Left lung (tissue), 4 donors: ENCODE measurements at regions not wholly inside any gene's neighbourhood (a gene's known extent, or its start where the extent isn't known, plus 50 kb on each side); places are given as distances from the start of the nearest gene placed in this dataset.
"Not testable (repeated sequence)": the region's sequence is repeated elsewhere in the genome, so short reads cannot be mapped to it uniquely, and the experiment has no call there.

Experiments
- ATAC-seq: fragments of 200-7000 bp; cut with Tn5 transposase; one replicate; pipeline ENCODE4 v1.9.1; 2020; ENCODE audit warnings: moderate library complexity
- DNase-seq, 4 donors: peaks; one replicate each; pipeline ENCODE4 v3.0.0-alpha.2; 2013 to 2020
- H3K27ac ChIP-seq, 2 donors: fragments of 200-600 bp; sonication (generic) in 1 of 2; one replicate each; pipeline versions ENCODE4 v1.5.0 to v1.8.0; 2020 to 2021
- H3K27me3 ChIP-seq, 2 donors: fragments of 200-600 bp; sonication (generic) in 1 of 2; one replicate each; pipeline versions ENCODE4 v1.5.0 to v1.8.0; 2020 to 2021
- H3K36me3 ChIP-seq, 2 donors: fragments of 200-600 bp; sonication (generic) in 1 of 2; one replicate each; pipeline versions ENCODE4 v1.5.0 to v1.8.0; 2020 to 2021
- H3K4me1 ChIP-seq, 2 donors: fragments of 200-600 bp; one replicate each; pipeline ENCODE4 v1.8.0; 2021
- H3K4me3 ChIP-seq, 2 donors: fragments of 200-600 bp; sonication (generic) in 1 of 2; one replicate each; pipeline versions ENCODE4 v1.5.0 to v1.8.0; 2020 to 2021; ENCODE audit warnings: mild to moderate bottlenecking in 1 of 2
- H3K9me3 ChIP-seq, 2 donors: fragments of 200-600 bp; sonication (generic) in 1 of 2; one replicate each; pipeline versions ENCODE4 v1.5.0 to v1.8.0; 2020 to 2021
- CTCF ChIP-seq, 2 donors: fragments of 200-600 bp; sonication (generic) in 1 of 2; IDR thresholded peaks; one replicate each; pipeline versions ENCODE4 v1.5.0 to v1.8.0; 2021; ENCODE audit warnings: antibody characterized with exemption in 2 of 2
- intact Hi-C, 2 donors: fragments of 100-400 bp; cut with DNase I; formaldehyde crosslinking; loops; one replicate each; pipeline versions ENCODE4 v1.11.2 to v1.14.2; 2022
- donor health status: DM: no; HTN: yes; CAD: no.
- donor health status: DM: no; HTN: no; CAD: no.

GRCh38 chr18:66005831-66006588 lies 255.2 kb downstream of the CDH7 start:
- DNase-seq (peak in 1 of 4 donors; percentile 66), ATAC-seq (no peak)
- no peaks in the 10 kb centered on the region for H3K27me3 ChIP-seq
- no peaks in the 10 kb centered on the region for H3K4me1 ChIP-seq
- no peak for TF ChIP-seq CTCF (IDR thresholded peaks at IDR 0.05)
- H3K36me3 ChIP-seq: no peaks in the 10 kb centered on the region
- no peak overlapping the region for H3K27ac ChIP-seq
- peaks cover 0 to 23% of the 10 kb centered on the region in 2 donors for H3K9me3 ChIP-seq
- intact Hi-C loops: no loop called here
- no peak overlapping the region for H3K4me3 ChIP-seq

GRCh38 chr18:65998971-65999700 lies 248.3 kb downstream of the CDH7 start:
- H3K36me3 ChIP-seq, H3K27me3 ChIP-seq, intact Hi-C loops, H3K27ac ChIP-seq, H3K9me3 ChIP-seq, DNase-seq, ATAC-seq, H3K4me1 ChIP-seq, H3K4me3 ChIP-seq: not testable (repeated sequence)

GRCh38 chr18:65995206-65995605 lies 244.4 kb downstream of the CDH7 start:
- H3K36me3 ChIP-seq: no peaks in the 10 kb centered on the region
- H3K4me1 ChIP-seq: no peaks in the 10 kb centered on the region
- no peak for DNase-seq
- no peaks in the 10 kb centered on the region for H3K27me3 ChIP-seq
- no peaks in the 10 kb centered on the region for H3K9me3 ChIP-seq
- no peak overlapping the region for H3K27ac ChIP-seq
- TF ChIP-seq CTCF (IDR thresholded peaks at IDR 0.05): no peak
- ATAC-seq: no peak
- H3K4me3 ChIP-seq: no peak overlapping the region
- intact Hi-C loops: no loop called here

- ATAC-seq (no peak), DNase-seq (no peak)
- no peaks in the 10 kb centered on the region for H3K27me3 ChIP-seq
- no peaks in the 10 kb centered on the region for H3K4me1 ChIP-seq
- H3K36me3 ChIP-seq: no peaks in the 10 kb centered on the region
- TF ChIP-seq CTCF (IDR thresholded peaks at IDR 0.05): no peak
- no peaks in the 10 kb centered on the region for H3K9me3 ChIP-seq
- no peak overlapping the region for H3K27ac ChIP-seq
- H3K4me3 ChIP-seq: no peak overlapping the region
- intact Hi-C loops: no loop called here
Observed at GRCh38 chr18:65994302-65994701, 243.5 kb downstream of the CDH7 start.

GRCh38 chr18:65990944-65991708 lies 240.3 kb downstream of the CDH7 start:
- Histone ChIP-seq H3K27ac (no peak overlapping the region), H3K27me3 (no peaks in the 10 kb centered on the region), H3K4me3 (no peak overlapping the region), H3K4me1 (no peaks in the 10 kb centered on the region), H3K36me3 (no peaks in the 10 kb centered on the region), H3K9me3 (no peaks in the 10 kb centered on the region)
- intact Hi-C loops: no loop called here
- DNase-seq: no peak
- no peak for ATAC-seq
- TF ChIP-seq CTCF (IDR thresholded peaks at IDR 0.05): no peak
